Stimulated activated naive B cell treated with anti-CD40 and anti-IgM and Interleukin-4, amounts not matched to agents 10 μg/mL and 1 μg/mL and 100 μg/mL, for 72 hours (primary cell): ENCODE measurements at regions not wholly inside any gene's neighbourhood (a gene's known extent, or its start where the extent isn't known, plus 50 kb on each side); places are given as distances from the start of the nearest gene placed in this dataset.

Experiments used
- ATAC-seq, 2 donors: fragments of 150-1000 bp; cut with Tn5 transposase; replicated peaks; 2 replicates each; pipeline ENCODE4 v1.10.0; 2021; ENCODE audit warnings: moderate library complexity in 1 of 2
- DNase-seq: peaks from one replicate; pipeline ENCODE4 v3.0.0; 2021
- H3K27ac Mint-ChIP-seq: one replicate; pipeline ENCODE4 v1.8.0; 2022; ENCODE audit warnings: mild to moderate bottlenecking, mixed read lengths
- H3K27me3 Mint-ChIP-seq, 2 donors: one replicate each; pipeline ENCODE4 v1.8.0; 2022; ENCODE audit warnings: mixed read lengths in 2 of 2
- H3K36me3 Mint-ChIP-seq, 2 donors: one replicate each; pipeline ENCODE4 v1.8.0; 2022; ENCODE audit warnings: mixed read lengths in 2 of 2, mild to moderate bottlenecking in 1 of 2
- H3K4me1 Mint-ChIP-seq, 2 donors: one replicate each; pipeline ENCODE4 v1.8.0; 2022; ENCODE audit warnings: mixed read lengths in 2 of 2, mild to moderate bottlenecking in 1 of 2
- H3K4me3 Mint-ChIP-seq, 2 donors: one replicate each; pipeline ENCODE4 v1.8.0; 2022; ENCODE audit warnings: mild to moderate bottlenecking in 2 of 2, mixed read lengths in 2 of 2, moderate library complexity in 1 of 2
- H3K9me3 Mint-ChIP-seq, 2 donors: one replicate each; pipeline ENCODE4 v1.8.0; 2022; ENCODE audit warnings: mixed read lengths in 2 of 2, mild to moderate bottlenecking in 1 of 2

- Mint-ChIP-seq H3K4me3 (no peak overlapping the region), H3K27me3 (no peaks in the 10 kb centered on the region)
Measured at GRCh38 chr20:16166737-16167136, 406.5 kb downstream of the KIF16B start.

GRCh38 chr20:16158976-16159286 is 414.3 kb downstream of the KIF16B start:
- peak overlapping the region; percentile 49 to 51 for H3K4me3 Mint-ChIP-seq
- H3K9me3 Mint-ChIP-seq: peaks cover 5% of the 10 kb centered on the region in 2 donors
- H3K27ac Mint-ChIP-seq: peak overlapping the region; percentile 77
- DNase-seq (peak; percentile 13), ATAC-seq (peak; percentile 62 to 69)
- H3K4me1 Mint-ChIP-seq: peaks cover 37 to 71% of the 10 kb centered on the region in 2 donors
- H3K27me3 Mint-ChIP-seq: no peaks in the 10 kb centered on the region
- peaks cover 5 to 8% of the 10 kb centered on the region in 2 donors for H3K36me3 Mint-ChIP-seq

More at GRCh38 chr20:16166737-16167136, 406.5 kb downstream of the KIF16B start:
- ATAC-seq: no peak
- no peak for DNase-seq
- Mint-ChIP-seq H3K27ac (no peak overlapping the region), H3K36me3 (peaks cover 0 to 2% of the 10 kb centered on the region in 2 donors), H3K4me1 (peaks cover 7 to 10% of the 10 kb centered on the region in 2 donors), H3K9me3 (no peaks in the 10 kb centered on the region)

- H3K27me3 Mint-ChIP-seq: no peaks in the 10 kb centered on the region
- peak overlapping the region; percentile 77 for H3K27ac Mint-ChIP-seq
- DNase-seq (peak; percentile 53), ATAC-seq (peak; percentile 87)
- H3K9me3 Mint-ChIP-seq: peaks cover 5 to 6% of the 10 kb centered on the region in 2 donors
- peak overlapping the region; percentile 49 to 64 for H3K4me3 Mint-ChIP-seq
- peaks cover 37 to 72% of the 10 kb centered on the region in 2 donors for H3K4me1 Mint-ChIP-seq
- peaks cover 6 to 8% of the 10 kb centered on the region in 2 donors for H3K36me3 Mint-ChIP-seq
Measured at GRCh38 chr20:16158090-16158975, 414.9 kb downstream of the KIF16B start.

- Mint-ChIP-seq H3K9me3 (peaks cover 9 to 11% of the 10 kb centered on the region in 2 donors), H3K4me1 (peaks cover 16 to 41% of the 10 kb centered on the region in 2 donors), H3K27me3 (no peaks in the 10 kb centered on the region), H3K27ac (no peak overlapping the region), H3K36me3 (peaks cover 14 to 16% of the 10 kb centered on the region in 2 donors), H3K4me3 (no peak overlapping the region)
- no peak for DNase-seq
- no peak for ATAC-seq
Measured at GRCh38 chr20:16147916-16148315, 425.3 kb downstream of the KIF16B start.

GRCh38 chr20:16147216-16147615 is 426.0 kb downstream of the KIF16B start:
- peaks cover 7 to 9% of the 10 kb centered on the region in 2 donors for H3K36me3 Mint-ChIP-seq
- DNase-seq: no peak
- no peak overlapping the region for H3K27ac Mint-ChIP-seq
- no peaks in the 10 kb centered on the region for H3K27me3 Mint-ChIP-seq
- no peak overlapping the region for H3K4me3 Mint-ChIP-seq
- H3K9me3 Mint-ChIP-seq: peaks cover 3 to 5% of the 10 kb centered on the region in 2 donors
- H3K4me1 Mint-ChIP-seq: peaks cover 14 to 35% of the 10 kb centered on the region in 2 donors
- no peak for ATAC-seq

GRCh38 chr20:16145919-16146318 is 427.3 kb downstream of the KIF16B start:
- H3K4me3 Mint-ChIP-seq: no peak overlapping the region
- peaks cover 6 to 10% of the 10 kb centered on the region in 2 donors for H3K36me3 Mint-ChIP-seq
- DNase-seq (no peak), ATAC-seq (no peak)
- H3K4me1 Mint-ChIP-seq: peaks cover 12 to 32% of the 10 kb centered on the region in 2 donors
- H3K27ac Mint-ChIP-seq: no peak overlapping the region
- H3K9me3 Mint-ChIP-seq: peaks cover 2 to 10% of the 10 kb centered on the region in 2 donors
- H3K27me3 Mint-ChIP-seq: no peaks in the 10 kb centered on the region

- H3K4me3 Mint-ChIP-seq: no peak overlapping the region
- no peaks in the 10 kb centered on the region for H3K27me3 Mint-ChIP-seq
- DNase-seq: no peak
- ATAC-seq: no peak
- peaks cover 0 to 7% of the 10 kb centered on the region in 2 donors for H3K36me3 Mint-ChIP-seq
- H3K9me3 Mint-ChIP-seq: peaks cover 0 to 8% of the 10 kb centered on the region in 2 donors
- no peak overlapping the region for H3K27ac Mint-ChIP-seq
- peaks cover 7 to 26% of the 10 kb centered on the region in 2 donors for H3K4me1 Mint-ChIP-seq
Measured at GRCh38 chr20:16143596-16143995, 429.7 kb downstream of the KIF16B start.

GRCh38 chr20:16135630-16136029 is 437.6 kb downstream of the KIF16B start:
- no peaks in the 10 kb centered on the region for H3K27me3 Mint-ChIP-seq
- DNase-seq: no peak
- peaks cover 5 to 20% of the 10 kb centered on the region in 2 donors for H3K4me1 Mint-ChIP-seq

GRCh38 chr20:16132036-16132798 is 441.0 kb downstream of the KIF16B start:
- H3K4me1 Mint-ChIP-seq: peaks cover 7 to 17% of the 10 kb centered on the region in 2 donors
- H3K27ac Mint-ChIP-seq: no peak overlapping the region
- H3K4me3 Mint-ChIP-seq: no peak overlapping the region

More at GRCh38 chr20:16135630-16136029, 437.6 kb downstream of the KIF16B start:
- ATAC-seq: no peak
- H3K27ac Mint-ChIP-seq: no peak overlapping the region
- peaks cover 6 to 20% of the 10 kb centered on the region in 2 donors for H3K36me3 Mint-ChIP-seq
- H3K9me3 Mint-ChIP-seq: peaks cover 6 to 14% of the 10 kb centered on the region in 2 donors
- H3K4me3 Mint-ChIP-seq: no peak overlapping the region

GRCh38 chr20:16129411-16129810 is 443.8 kb downstream of the KIF16B start:
- Mint-ChIP-seq H3K36me3 (peaks cover 2 to 9% of the 10 kb centered on the region in 2 donors), H3K9me3 (peaks cover 3 to 7% of the 10 kb centered on the region in 2 donors), H3K4me1 (peaks cover 13 to 31% of the 10 kb centered on the region in 2 donors), H3K4me3 (no peak overlapping the region), H3K27ac (no peak overlapping the region), H3K27me3 (no peaks in the 10 kb centered on the region)
- DNase-seq: no peak
- no peak for ATAC-seq

More at GRCh38 chr20:16132036-16132798, 441.0 kb downstream of the KIF16B start:
- peaks cover 10 to 12% of the 10 kb centered on the region in 2 donors for H3K9me3 Mint-ChIP-seq
- DNase-seq (no peak), ATAC-seq (no peak)
- H3K27me3 Mint-ChIP-seq: no peaks in the 10 kb centered on the region
- H3K36me3 Mint-ChIP-seq: peaks cover 6 to 21% of the 10 kb centered on the region in 2 donors

- Mint-ChIP-seq H3K4me1 (peaks cover 16 to 37% of the 10 kb centered on the region in 2 donors), H3K9me3 (peaks cover 3 to 7% of the 10 kb centered on the region in 2 donors), H3K36me3 (peaks cover 2 to 9% of the 10 kb centered on the region in 2 donors), H3K4me3 (no peak overlapping the region), H3K27ac (no peak overlapping the region), H3K27me3 (no peaks in the 10 kb centered on the region)
- DNase-seq: no peak
- no peak for ATAC-seq
Measured at GRCh38 chr20:16128538-16129106, 444.6 kb downstream of the KIF16B start.

- Mint-ChIP-seq H3K4me3 (no peak overlapping the region), H3K36me3 (peaks cover 0 to 4% of the 10 kb centered on the region in 2 donors), H3K27me3 (no peaks in the 10 kb centered on the region), H3K27ac (no peak overlapping the region), H3K4me1 (peaks cover 16 to 29% of the 10 kb centered on the region in 2 donors), H3K9me3 (peaks cover 3 to 7% of the 10 kb centered on the region in 2 donors)
- no peak for DNase-seq
- ATAC-seq: no peak
Measured at GRCh38 chr20:16125816-16126215, 447.4 kb downstream of the KIF16B start.

GRCh38 chr20:16124911-16125776 is 448.1 kb downstream of the KIF16B start:
- ATAC-seq (no peak), DNase-seq (no peak)
- Mint-ChIP-seq H3K27ac (no peak overlapping the region), H3K4me3 (no peak overlapping the region), H3K4me1 (peaks cover 16 to 29% of the 10 kb centered on the region in 2 donors), H3K36me3 (peaks cover 0 to 4% of the 10 kb centered on the region in 2 donors), H3K9me3 (peaks cover 0 to 7% of the 10 kb centered on the region in 2 donors), H3K27me3 (no peaks in the 10 kb centered on the region)
